Progenitor cell of endocrine pancreas (in vitro differentiated cells): ENCODE measurements at regions not wholly inside any gene's neighbourhood (a gene's known extent, or its start where the extent isn't known, plus 50 kb on each side); places are given as distances from the start of the nearest gene placed in this dataset.

Experiments
- DNase-seq: peaks from one replicate; pipeline ENCODE4 v3.0.0; 2021; ENCODE audit warnings: low spot score; ENCODE audit not compliant: unreplicated experiment
- H3K27ac Mint-ChIP-seq: 2 replicates; pipeline ENCODE4 v1.8.0; 2021; ENCODE audit warnings: mild to moderate bottlenecking, moderate library complexity, mixed read lengths
- H3K27me3 Mint-ChIP-seq: 2 replicates; pipeline ENCODE4 v1.8.0; 2021; ENCODE audit warnings: mixed read lengths
- H3K36me3 Mint-ChIP-seq: 2 replicates; pipeline ENCODE4 v1.8.0; 2022; ENCODE audit warnings: mixed read lengths; ENCODE audit not compliant: insufficient read depth
- H3K4me1 Mint-ChIP-seq: 2 replicates; pipeline ENCODE4 v1.8.0; 2021; ENCODE audit warnings: low read depth, mixed read lengths
- H3K4me3 Mint-ChIP-seq: 2 replicates; pipeline ENCODE4 v1.8.0; 2021; ENCODE audit warnings: low read depth, mild to moderate bottlenecking, moderate library complexity, mixed read lengths
- H3K9me3 Mint-ChIP-seq: 2 replicates; pipeline ENCODE4 v1.8.0; 2021; ENCODE audit warnings: low read depth, mixed read lengths
- TF ChIP-seq, protein P1 (sequence below): fragments of 200-600 bp; sonication (generic); IDR thresholded peaks from one replicate; pipeline ENCODE4 v1.5.0; 2021; ENCODE audit warnings: antibody characterized with exemption, mild to moderate bottlenecking; ENCODE audit not compliant: unreplicated experiment

DNA sequence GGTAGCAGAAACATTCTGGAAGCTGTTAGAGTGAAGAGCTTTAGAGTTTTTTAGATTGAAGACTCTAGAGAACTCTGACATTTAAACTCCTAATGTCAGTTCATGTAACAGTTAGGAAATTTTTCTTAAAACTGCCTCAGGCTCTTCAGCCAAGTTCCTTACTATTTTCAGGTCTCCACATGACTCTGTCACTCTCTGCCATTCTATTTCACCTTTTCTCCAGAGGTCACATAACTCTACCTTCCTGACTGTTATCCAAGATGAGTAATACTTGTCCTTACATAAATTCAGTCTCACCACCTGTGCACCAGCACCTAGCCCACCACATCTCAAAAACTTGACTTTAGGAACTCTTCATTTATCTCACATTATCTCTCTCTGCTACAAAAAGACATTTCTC, 347.1 kb upstream of the CA10 start:
- no peak for DNase-seq
- TF ChIP-seq, protein P1, sequence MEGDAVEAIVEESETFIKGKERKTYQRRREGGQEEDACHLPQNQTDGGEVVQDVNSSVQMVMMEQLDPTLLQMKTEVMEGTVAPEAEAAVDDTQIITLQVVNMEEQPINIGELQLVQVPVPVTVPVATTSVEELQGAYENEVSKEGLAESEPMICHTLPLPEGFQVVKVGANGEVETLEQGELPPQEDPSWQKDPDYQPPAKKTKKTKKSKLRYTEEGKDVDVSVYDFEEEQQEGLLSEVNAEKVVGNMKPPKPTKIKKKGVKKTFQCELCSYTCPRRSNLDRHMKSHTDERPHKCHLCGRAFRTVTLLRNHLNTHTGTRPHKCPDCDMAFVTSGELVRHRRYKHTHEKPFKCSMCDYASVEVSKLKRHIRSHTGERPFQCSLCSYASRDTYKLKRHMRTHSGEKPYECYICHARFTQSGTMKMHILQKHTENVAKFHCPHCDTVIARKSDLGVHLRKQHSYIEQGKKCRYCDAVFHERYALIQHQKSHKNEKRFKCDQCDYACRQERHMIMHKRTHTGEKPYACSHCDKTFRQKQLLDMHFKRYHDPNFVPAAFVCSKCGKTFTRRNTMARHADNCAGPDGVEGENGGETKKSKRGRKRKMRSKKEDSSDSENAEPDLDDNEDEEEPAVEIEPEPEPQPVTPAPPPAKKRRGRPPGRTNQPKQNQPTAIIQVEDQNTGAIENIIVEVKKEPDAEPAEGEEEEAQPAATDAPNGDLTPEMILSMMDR, result no peak
- no peak overlapping the region for H3K4me3 Mint-ChIP-seq

DNA sequence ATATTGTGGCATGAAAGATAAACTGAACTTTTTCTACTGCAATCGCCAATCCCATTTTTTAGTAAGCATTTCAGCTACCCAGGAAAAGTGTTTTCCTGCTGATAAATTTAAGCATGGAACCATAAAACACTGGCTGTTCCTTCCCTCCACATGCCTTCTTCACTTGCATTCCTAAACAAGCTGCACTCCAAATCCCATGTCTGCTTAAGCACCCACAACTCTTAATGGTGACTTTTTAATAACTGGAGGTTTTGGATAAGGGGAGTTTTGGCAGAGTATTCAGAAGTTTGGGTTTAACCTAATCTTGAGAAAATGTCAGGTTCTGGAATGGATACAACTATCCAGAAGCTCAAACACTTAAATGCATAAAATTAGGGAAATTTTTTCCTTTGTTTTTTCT, 345.6 kb upstream of the CA10 start:
- Mint-ChIP-seq H3K36me3 (no peaks in the 10 kb centered on the region), H3K27me3 (no peaks in the 10 kb centered on the region), H3K4me3 (no peak overlapping the region), H3K27ac (no peak overlapping the region), H3K9me3 (no peaks in the 10 kb centered on the region), H3K4me1 (no peaks in the 10 kb centered on the region)
- no peak for DNase-seq
- TF ChIP-seq, protein P1, result no peak

More for the DNA sequence above, 347.1 kb upstream of the CA10 start:
- Mint-ChIP-seq H3K27ac (no peak overlapping the region), H3K4me1 (no peaks in the 10 kb centered on the region), H3K36me3 (no peaks in the 10 kb centered on the region), H3K9me3 (no peaks in the 10 kb centered on the region), H3K27me3 (no peaks in the 10 kb centered on the region)

DNA sequence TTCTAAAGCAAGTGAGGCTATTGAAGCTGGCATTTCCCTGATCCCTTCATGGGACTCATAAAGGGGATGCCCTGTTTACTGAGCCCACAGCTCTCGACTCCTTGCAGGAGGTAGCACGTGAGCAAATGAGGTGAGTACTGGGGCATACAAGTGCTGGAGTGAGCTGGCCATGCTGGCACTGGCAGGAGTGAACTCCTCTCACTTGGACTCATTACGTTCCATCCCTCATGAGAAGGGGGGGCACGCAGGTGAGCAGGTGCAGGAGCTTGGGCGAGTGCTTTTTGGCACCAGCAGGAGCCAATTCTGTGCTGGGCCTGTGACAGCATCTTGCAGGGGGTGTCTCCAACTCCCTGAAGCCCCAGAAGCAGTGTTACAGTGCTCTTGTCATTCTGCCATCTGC, 337.1 kb upstream of the CA10 start:
- Mint-ChIP-seq H3K27ac (no peak overlapping the region), H3K4me1 (peaks cover 11% of the 10 kb centered on the region), H3K9me3 (no peaks in the 10 kb centered on the region), H3K36me3 (no peaks in the 10 kb centered on the region), H3K4me3 (no peak overlapping the region), H3K27me3 (no peaks in the 10 kb centered on the region)
- TF ChIP-seq, protein P1, result no peak
- no peak for DNase-seq

DNA sequence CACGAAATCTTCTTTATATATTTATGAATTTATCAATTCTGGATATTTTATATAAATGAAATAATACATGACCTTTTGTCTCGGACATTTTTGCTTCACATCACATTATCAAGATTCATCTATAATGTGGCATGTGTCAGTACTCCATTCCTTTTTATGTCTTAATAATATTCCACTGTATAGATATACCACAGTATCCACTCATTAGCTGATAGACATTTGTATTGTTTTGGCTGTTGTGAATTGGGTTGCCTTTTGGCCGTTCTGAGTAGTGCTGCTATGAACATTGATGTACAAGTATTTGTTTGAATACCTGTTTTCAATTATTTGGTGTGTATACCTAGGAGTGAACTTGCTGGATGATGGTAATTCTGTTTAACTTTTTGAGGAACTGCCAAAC, 323.8 kb upstream of the CA10 start:
- H3K4me1 Mint-ChIP-seq, result peaks cover 4% of the 10 kb centered on the region
- TF ChIP-seq, protein P1, result no peak
- DNase-seq, result no peak
- H3K4me3 Mint-ChIP-seq, result no peak overlapping the region
- H3K36me3 Mint-ChIP-seq, result no peaks in the 10 kb centered on the region
- H3K27ac Mint-ChIP-seq, result no peak overlapping the region
- no peaks in the 10 kb centered on the region for H3K27me3 Mint-ChIP-seq
- H3K9me3 Mint-ChIP-seq, result peaks cover 8% of the 10 kb centered on the region

DNA sequence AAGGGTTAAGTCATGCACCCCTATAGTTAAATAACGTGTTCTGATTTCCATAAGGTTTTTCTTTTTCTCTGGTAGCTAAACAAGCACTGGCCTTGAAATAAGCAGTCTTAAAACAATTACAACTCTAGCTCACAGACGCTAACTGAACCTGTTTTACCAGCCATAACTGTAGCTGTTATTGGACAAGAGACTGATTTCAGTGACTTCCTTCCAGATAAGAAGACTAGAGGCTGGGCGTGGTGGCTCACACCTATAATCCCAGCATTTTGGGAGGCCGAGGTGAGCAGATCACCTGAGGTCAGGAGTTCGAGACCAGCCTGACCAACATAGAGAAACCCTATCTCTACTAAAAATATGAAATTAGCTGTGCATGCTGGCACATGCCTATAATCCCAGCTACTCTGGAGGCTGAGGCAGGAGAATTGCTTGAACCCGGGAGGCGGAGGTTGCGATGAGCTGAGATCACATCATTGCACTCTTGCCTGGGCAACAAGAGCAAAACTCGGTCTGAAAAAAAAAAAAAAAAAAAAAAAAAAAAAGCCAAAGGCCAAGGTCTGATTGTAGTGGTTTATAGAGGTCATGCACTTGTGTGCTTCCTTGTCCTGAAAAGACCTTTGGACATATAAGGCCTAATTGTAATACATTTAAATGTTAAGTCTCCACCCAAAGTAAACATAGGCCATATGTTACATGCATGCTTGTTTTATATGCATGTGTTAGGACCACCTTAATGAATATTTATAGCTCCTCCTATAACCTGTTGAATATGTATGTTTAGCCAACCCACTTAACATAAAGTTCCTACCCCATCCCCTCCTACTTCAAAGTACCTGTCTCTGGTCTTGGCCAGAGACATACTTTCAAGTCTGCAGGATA, 319.5 kb upstream of the CA10 start:
- peaks cover 5% of the 10 kb centered on the region for H3K9me3 Mint-ChIP-seq
- H3K27ac Mint-ChIP-seq, result no peak overlapping the region
- no peak overlapping the region for H3K4me3 Mint-ChIP-seq
- no peak for DNase-seq
- H3K36me3 Mint-ChIP-seq, result no peaks in the 10 kb centered on the region
- H3K4me1 Mint-ChIP-seq, result peaks cover 3% of the 10 kb centered on the region
- TF ChIP-seq, protein P1, result no peak
- no peaks in the 10 kb centered on the region for H3K27me3 Mint-ChIP-seq
